DND-41 (cell line): ENCODE measurements at regions not wholly inside any gene's neighbourhood (a gene's known extent, or its start where the extent isn't known, plus 50 kb on each side); places are given as distances from the start of the nearest gene placed in this dataset.

Experiments used
- CTCF ChIP-seq: IDR thresholded peaks from 2 replicates; pipeline ENCODE4 v1.5.1; 2012; ENCODE audit warnings: borderline replicate concordance, low read length, moderate library complexity, mild to moderate bottlenecking; ENCODE audit not compliant: poor library complexity, severe bottlenecking; ENCODE audit errors: extremely low read depth
- EZH2 ChIP-seq: IDR thresholded peaks from 3 replicates; pipeline ENCODE4 v1.6.1; 2012; ENCODE audit warnings: borderline replicate concordance, low read depth, mild to moderate bottlenecking, moderate library complexity, low read length, inconsistent platforms; ENCODE audit not compliant: severe bottlenecking

- TF ChIP-seq CTCF (no peak), EZH2 (no peak)
Measured at GRCh38 chr3:182018361-182018760, 306.6 kb downstream of the SOX2 start.
